Left kidney (tissue), 1 donor: ENCODE measurements at regions not wholly inside any gene's neighbourhood (a gene's known extent, or its start where the extent isn't known, plus 50 kb on each side); places are given as distances from the start of the nearest gene placed in this dataset.
A peak's percentile ranks its signal among the peaks of the same experiment; 100 is the strongest.
"Not testable (repeated sequence)": the region's sequence is repeated elsewhere in the genome, so short reads cannot be mapped to it uniquely, and the experiment has no call there.

Experiments used
- DNase-seq: peaks from one replicate; pipeline ENCODE4 v3.0.0-alpha.2; 2013

GRCh38 chr6:141580131-141580530 is 552.6 kb upstream of the GJE1 start:
- DNase-seq, result no peak

DNA sequence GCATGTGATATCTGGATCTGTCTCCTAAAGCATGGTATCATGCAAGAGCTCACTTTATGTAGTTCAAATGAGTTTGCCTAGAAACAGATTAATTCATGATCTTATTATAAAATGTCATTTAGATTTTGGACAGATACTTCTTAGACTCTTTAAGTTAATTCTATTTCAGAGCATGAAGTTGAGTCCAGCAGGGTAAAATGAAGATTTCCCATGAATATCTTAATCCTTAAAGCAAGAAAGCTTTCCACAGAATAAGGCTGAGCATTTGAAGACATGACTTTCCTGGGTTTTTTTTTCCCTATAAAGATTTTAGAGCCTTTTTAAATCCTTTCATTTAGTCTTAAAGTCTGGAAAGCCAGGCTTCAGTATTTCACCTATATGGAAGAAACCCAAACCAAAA is 556.0 kb upstream of the GJE1 start:
- DNase-seq, result no peak

DNA sequence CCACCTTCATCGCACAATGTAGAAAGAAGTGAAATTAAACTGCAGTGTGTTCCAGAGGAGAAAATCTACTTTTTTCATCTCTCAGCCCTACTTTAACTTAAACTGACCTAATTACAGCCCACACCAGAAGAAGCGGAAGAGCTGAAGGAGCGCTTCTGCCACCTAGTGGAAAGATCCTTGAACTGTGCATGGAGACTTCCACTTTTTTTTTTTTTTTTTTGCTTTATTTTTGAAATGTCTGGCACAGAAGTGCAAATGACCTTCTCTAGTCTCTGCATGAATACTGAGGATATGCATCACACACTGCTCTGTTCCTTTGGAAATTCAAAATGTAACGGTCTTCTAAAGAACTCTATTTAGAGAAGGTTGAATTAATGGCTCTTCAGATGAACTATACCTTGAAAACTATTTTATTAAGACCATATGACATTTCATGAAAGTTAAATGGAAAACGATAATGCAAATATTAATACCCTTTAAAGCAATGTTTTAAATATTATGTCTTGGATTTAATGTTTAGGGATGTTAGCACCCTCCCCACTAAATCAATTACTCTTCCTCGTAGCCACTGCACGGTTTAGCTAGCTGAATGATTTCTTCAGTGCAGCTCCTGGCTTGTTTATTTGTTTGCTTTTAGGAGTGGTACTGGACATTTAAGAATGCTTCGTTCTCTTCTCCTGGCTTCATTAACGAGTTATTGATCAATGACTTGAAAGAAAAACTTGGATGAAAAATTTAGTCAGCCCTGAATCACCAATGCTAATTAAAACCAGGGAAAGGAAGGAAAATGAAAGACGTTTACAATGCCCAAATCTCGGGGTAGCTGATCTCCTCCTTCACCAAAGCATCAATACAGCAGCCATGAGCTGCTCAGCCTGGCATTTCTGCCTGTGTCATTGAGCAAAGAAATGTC is 569.6 kb upstream of the GJE1 start:
- DNase-seq, result peak; percentile 91

GRCh38 chr6:141562186-141562811 is 570.4 kb upstream of the GJE1 start:
- peak; percentile 26 for DNase-seq

GRCh38 chr6:141561154-141561553 is 571.6 kb upstream of the GJE1 start:
- DNase-seq, result no peak

- DNase-seq, result peak; percentile 15
These were observed 580.3 kb upstream of the GJE1 start for GRCh38 chr6:141552463-141552862.

DNA sequence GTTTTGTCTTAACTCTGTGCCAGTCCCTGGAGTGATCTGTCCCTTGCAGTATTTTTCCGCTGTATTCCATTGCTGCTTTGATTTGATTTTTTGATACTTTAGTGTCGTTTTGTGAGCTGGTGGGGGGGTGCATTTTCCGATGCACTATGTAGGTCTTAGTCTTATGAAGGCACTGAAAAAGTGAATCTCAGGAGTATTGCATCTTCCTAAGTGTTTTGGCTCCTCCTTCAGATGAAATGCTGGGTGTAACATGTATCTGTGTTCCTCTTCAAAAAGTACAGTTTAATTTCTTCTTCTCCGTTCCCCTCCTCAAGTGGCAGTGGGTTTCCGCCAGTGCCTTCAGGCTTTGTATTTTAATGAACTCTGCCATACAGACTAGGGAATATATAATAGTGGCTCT is 580.7 kb upstream of the GJE1 start:
- DNase-seq, result no peak

GRCh38 chr6:141551318-141551717 is 581.4 kb upstream of the GJE1 start:
- DNase-seq, result no peak

GRCh38 chr6:141550471-141550870 is 582.3 kb upstream of the GJE1 start:
- DNase-seq, result no peak

- DNase-seq, result no peak
These were observed 583.8 kb upstream of the GJE1 start for GRCh38 chr6:141548966-141549365.

GRCh38 chr6:141541581-141542324 is 591.0 kb upstream of the GJE1 start:
- no peak for DNase-seq

DNA sequence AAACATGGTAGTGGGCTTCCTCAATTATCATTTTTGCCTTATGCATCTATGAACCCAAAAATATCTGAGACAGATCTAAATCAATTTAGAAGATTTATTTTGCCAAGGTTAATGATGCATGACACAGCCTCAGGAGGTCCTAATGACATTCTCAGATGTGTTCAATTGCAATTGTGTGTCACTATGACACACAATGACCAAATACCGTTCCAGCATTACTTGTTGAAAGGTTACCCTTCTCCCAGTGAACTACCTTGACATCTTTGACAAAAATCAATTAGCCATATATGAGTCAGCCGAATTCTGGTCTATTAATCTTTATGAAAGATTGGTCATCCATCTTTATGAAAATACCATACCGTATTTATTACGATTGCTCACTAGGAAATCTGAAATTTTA is 592.5 kb upstream of the GJE1 start:
- no peak for DNase-seq

- no peak for DNase-seq
These were observed 593.1 kb upstream of the GJE1 start for GRCh38 chr6:141539617-141540016.

DNA sequence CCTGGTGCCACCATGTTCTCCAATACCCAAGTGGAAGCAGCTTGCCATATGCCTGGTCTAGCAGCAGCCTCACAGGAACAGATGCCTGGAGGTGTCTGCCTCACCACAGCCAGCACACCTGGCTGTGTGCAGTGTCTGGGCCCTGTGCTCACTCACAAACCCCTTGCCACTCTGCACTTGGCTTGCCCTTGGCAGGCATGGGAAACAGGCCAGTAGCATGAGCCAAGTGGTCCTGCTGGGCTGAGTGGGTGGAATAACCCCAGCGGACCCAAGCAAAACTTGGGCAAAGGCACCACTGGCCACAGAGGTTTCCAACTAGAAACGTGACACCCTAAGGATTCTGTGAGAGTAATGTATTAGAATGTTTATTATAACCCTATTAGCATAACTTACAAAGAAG is 600.5 kb upstream of the GJE1 start:
- no peak for DNase-seq

- DNase-seq, result no peak
These were observed 601.7 kb upstream of the GJE1 start for GRCh38 chr6:141531040-141531439.

DNA sequence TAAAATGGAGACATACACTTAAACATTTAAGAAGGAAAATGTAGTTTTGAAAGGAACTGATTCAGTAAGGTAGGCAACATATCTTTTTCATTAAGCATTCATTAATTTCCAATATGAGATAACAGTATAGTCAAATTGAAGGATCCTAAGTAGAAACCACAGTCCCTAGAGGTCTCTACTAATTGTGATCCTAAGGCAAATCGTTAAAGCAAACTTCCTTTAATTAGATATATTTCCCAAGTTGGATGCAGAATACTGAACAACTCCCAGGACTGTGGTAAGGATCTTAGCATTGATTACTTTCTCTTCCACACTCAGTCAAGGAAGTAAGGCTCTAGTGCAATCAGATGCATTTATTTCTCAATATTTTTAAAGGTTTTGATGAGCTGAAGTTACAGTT is 604.1 kb upstream of the GJE1 start:
- no peak for DNase-seq

DNA sequence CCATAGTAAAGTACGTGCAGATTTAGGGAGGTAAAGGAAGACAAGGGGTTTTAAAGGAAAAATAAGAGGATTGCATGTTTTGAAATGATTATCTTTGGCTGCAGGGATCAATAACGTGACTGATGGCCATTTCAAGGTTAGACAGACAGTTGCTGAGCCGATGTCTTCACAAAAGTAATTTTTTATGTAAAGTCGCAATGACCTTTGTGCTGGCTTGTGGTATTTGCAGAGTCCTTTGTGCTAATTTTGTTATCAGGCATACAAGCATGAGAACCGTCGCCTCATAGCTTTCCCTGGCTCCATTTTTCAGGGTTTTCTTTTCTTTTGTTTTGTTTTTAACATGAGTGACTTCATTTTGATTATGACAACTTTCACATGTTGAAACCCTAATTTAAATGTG is 605.7 kb upstream of the GJE1 start:
- DNase-seq, result no peak

GRCh38 chr6:141521440-141521839 is 611.3 kb upstream of the GJE1 start:
- no peak for DNase-seq

- DNase-seq, result no peak
These were observed 618.9 kb upstream of the GJE1 start for GRCh38 chr6:141513830-141514229.

DNA sequence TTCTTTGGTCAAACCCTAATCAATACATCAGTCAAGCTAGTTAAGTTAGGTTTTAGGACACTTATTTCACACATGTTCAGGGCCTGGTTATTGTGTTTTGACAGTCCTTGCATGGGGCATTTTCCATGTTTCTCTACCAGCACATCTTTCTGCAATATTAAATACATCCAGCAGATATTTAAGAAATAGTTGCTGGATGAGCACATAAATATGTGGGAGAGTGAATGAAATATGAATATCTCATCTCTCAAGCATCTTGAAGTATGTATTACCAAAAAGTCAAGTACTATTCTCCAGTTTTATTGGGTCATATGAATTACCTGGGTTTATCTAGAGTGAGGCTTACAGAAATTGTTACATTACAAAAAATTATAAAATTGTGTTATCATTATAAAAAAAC is 621.9 kb upstream of the GJE1 start:
- DNase-seq, result no peak

DNA sequence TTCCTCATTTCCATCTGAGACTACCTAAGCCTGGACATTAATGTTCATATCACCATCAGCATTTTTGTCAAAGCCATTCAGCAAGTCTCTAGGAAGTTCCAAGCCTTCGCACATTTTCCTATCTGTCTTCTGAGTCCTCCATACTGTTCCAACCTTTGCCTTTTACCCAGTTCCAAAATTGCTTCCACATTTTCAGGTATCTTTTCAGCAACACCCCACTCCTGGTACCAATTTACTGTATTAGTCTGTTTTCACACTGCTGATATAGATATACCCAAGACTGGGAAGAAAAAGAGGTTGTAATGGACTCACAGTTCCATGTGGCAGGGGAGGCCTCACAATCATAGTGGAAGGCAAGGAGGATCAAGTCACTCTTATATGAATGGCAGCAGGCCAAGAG is 626.7 kb upstream of the GJE1 start:
- DNase-seq, result not testable (repeated sequence)

GRCh38 chr6:141504318-141504717 is 628.4 kb upstream of the GJE1 start:
- DNase-seq, result not testable (repeated sequence)

DNA sequence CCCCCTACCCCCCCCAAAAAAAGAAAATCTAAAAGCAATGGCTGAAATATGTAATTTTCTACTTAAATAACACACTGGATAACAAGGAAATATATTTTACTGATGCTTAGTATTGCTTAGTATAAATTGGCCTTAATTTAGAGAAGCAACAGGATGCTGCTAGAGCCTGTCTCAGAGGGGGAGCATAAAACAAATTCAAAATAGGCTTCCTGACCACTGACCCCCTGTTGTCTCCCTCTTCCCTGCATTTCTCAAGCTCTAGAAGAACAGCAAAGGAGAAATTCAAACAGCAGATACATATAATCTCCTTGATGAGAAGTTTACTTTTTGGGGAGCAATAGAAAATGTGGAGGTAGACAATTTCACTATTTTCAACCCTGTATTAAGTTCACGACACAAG is 631.1 kb upstream of the GJE1 start:
- DNase-seq, result no peak
